Pancreas (tissue), 10 donors: ENCODE measurements at regions not wholly inside any gene's neighbourhood (a gene's known extent, or its start where the extent isn't known, plus 50 kb on each side); places are given as distances from the start of the nearest gene placed in this dataset.

Experiments used
- ATAC-seq, 4 donors: fragments of 200-7000 bp; cut with Tn5 transposase; one replicate each; pipeline versions ENCODE4 v1.8.0 to v1.9.1; 2020; ENCODE audit warnings: mild to moderate bottlenecking in 4 of 4, moderate library complexity in 4 of 4
- DNase-seq, 6 donors: peaks; one replicate each; pipeline ENCODE4 v3.0.0-alpha.2; 2020
- FAIRE-seq: peaks from 2 replicates; lab custom pipeline; 2012; peaks lifted over from hg19 to GRCh38; lab: Jason Lieb, UNC
- H3K27ac ChIP-seq, 4 donors: fragments of 200-600 bp; sonication (generic); 1 replicate in 3 of 4; 2 replicates in 1 of 4; pipeline versions ENCODE4 v1.5.0 to v1.8.0; 2020
- H3K27me3 ChIP-seq, 4 donors: fragments of 200-600 bp; one replicate each; pipeline ENCODE4 v1.8.0; 2021
- H3K36me3 ChIP-seq, 3 donors: fragments of 200-600 bp; sonication (generic) in 1 of 3; one replicate each; pipeline versions ENCODE4 v1.5.0 to v1.8.0; 2020 to 2021
- H3K4me1 ChIP-seq, 3 donors: fragments of 200-600 bp; one replicate each; pipeline ENCODE4 v1.8.0; 2021
- H3K4me3 ChIP-seq, 4 donors: fragments of 200-600 bp; sonication (generic) in 2 of 4; one replicate each; pipeline versions ENCODE4 v1.5.0 to v1.8.0; 2020 to 2021
- H3K9me3 ChIP-seq, 4 donors: fragments of 200-600 bp; one replicate each; pipeline ENCODE4 v1.8.0; 2021
- WGBS, 2 donors: extraction: QIAGEN DNeasy Blood & Tissue Kit; methylation state at CpG; one replicate each; pipeline ENCODE4 v1.1.7; 2013; 5-methylcytosine and 5-hydroxymethylcytosine counted together
- intact Hi-C, 3 donors: fragments of 100-400 bp; cut with DNase I; formaldehyde crosslinking; loops; one replicate each; pipeline versions ENCODE4 v1.11.1 to v1.14.2; 2022
- TF ChIP-seq, protein P1 (sequence below), 4 donors: fragments of 200-600 bp; sonication (generic) in 3 of 4; IDR thresholded peaks; one replicate each; pipeline versions ENCODE4 v1.5.0 to v1.8.0; 2021; ENCODE audit warnings: antibody characterized with exemption in 4 of 4
- donor health status: healthy with polysubstance abuse.
- donor health status: DM: no; HTN: no; CAD: no; lungs with moderate emphysema.
- donor health status: DM: no; HTN: no; CAD: no.
- donor health status: control.
- donor health status: control.
- donor health status: Bipolar disorder and iron deficiency.
- donor health status: DM: yes; HTN: yes; CAD: no.
- donor health status: DM: no; HTN: no; CAD: no.
- donor health status: DM: no; HTN: no; CAD: no.
- donor health status: DM: yes; HTN: yes; CAD: no.

DNA sequence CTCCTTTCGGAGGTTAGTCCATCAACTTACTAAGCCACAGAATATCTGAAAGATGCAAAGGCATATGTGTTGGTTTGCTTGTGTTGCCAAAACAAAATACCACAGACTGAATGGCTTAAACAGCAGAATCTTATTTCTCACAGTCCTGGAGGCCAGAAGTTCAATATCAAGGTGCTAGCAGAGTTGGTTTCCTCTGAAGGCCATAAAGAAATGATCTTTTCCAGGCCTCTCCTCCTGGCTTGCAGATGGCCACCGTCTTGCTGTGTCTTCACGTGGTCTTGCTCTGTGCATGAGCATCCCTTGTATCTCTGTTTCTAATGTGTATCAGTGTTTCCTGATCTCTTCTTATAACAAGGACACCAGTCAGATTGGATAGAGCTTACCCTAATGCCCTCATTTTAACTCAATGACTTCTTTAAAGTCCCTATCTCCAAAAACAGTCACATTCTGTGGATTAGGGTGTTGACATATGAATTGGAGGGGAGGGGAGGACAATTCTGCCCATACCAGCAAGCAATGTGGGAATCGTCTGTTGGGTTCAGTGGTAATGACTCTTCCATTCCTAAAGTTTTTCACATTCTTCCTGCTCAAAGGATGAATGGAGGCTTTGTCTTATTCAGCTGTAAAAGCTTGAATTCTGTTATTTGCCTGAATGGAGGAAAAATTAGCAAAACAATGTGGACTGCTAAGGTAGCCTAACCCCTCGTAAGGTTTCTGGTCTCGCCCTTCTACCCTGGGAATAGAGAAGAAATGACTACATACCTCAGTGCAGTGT is 715.7 kb downstream of the DIAPH3 start:
- no peak for ATAC-seq
- H3K9me3 ChIP-seq = no peaks in the 10 kb centered on the region

DNA sequence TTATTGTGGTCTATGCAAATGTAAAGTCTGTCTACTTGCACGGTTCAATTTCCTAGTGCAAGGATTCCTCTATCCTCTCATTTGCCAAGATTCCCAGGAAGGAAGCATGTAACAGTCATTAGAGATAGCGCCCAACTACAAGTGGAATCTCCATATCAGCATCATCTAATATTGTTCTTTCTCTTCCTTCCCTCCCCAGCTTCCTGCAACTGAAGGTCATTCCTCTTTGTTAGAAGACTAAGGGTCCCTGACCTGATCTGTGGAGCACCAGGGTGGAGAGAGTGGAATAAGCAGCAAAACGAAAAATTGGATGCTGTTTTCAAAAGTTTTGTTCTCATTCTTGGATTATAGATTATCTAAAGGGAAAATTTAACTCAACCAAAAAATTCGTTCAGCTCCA is 714.0 kb downstream of the DIAPH3 start:
- 75 to 81% methylated on average over 4 of the region's 4 CpGs for WGBS, 2 donors
- H3K9me3 ChIP-seq = no peaks in the 10 kb centered on the region
- intact Hi-C loops = no loop called here
- DNase-seq (no peak), ATAC-seq (no peak), FAIRE-seq (no peak)
- no peaks in the 10 kb centered on the region for H3K27me3 ChIP-seq
- H3K4me1 ChIP-seq = peaks cover 0 to 3% (median 0%) of the 10 kb centered on the region in 3 donors
- no peak overlapping the region for H3K27ac ChIP-seq
- H3K36me3 ChIP-seq = no peaks in the 10 kb centered on the region
- H3K4me3 ChIP-seq = no peak overlapping the region
- TF ChIP-seq, protein P1, sequence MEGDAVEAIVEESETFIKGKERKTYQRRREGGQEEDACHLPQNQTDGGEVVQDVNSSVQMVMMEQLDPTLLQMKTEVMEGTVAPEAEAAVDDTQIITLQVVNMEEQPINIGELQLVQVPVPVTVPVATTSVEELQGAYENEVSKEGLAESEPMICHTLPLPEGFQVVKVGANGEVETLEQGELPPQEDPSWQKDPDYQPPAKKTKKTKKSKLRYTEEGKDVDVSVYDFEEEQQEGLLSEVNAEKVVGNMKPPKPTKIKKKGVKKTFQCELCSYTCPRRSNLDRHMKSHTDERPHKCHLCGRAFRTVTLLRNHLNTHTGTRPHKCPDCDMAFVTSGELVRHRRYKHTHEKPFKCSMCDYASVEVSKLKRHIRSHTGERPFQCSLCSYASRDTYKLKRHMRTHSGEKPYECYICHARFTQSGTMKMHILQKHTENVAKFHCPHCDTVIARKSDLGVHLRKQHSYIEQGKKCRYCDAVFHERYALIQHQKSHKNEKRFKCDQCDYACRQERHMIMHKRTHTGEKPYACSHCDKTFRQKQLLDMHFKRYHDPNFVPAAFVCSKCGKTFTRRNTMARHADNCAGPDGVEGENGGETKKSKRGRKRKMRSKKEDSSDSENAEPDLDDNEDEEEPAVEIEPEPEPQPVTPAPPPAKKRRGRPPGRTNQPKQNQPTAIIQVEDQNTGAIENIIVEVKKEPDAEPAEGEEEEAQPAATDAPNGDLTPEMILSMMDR (IDR thresholded peaks at IDR 0.05) = no peak

More for the DNA sequence above, 715.7 kb downstream of the DIAPH3 start:
- WGBS, 2 donors = 83 to 86% methylated on average over 6 of the region's 6 CpGs
- intact Hi-C loops = no loop called here
- TF ChIP-seq, protein P1 (IDR thresholded peaks at IDR 0.05) = no peak
- FAIRE-seq (no peak), DNase-seq (no peak)
- no peaks in the 10 kb centered on the region for H3K36me3 ChIP-seq
- H3K4me3 ChIP-seq = no peak overlapping the region
- H3K27ac ChIP-seq = no peak overlapping the region
- H3K27me3 ChIP-seq = no peaks in the 10 kb centered on the region
- H3K4me1 ChIP-seq = peaks cover 0 to 5% (median 0%) of the 10 kb centered on the region in 3 donors

DNA sequence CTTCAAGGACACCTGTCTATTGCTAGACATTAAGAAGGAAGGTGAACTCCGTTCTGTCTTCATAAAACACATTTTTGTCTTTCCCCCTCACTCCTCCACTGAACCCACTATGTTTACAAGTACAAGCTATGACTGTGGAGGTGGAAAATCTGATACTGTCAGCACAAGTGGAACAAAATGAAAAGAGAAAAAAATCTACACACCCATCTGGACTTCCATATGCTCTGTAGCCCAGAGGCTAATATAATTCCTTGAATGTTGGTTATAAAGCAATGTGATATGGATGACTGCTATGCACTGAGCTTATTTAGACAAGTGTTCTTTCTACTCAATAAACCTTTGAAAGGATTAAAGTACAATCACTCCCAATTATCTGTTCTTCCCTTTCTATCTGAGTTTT is 713.5 kb downstream of the DIAPH3 start:
- H3K27me3 ChIP-seq = no peaks in the 10 kb centered on the region
- no peak overlapping the region for H3K4me3 ChIP-seq
- no peak overlapping the region for H3K27ac ChIP-seq
- no peaks in the 10 kb centered on the region for H3K9me3 ChIP-seq
- DNase-seq (no peak), ATAC-seq (no peak), FAIRE-seq (no peak)
- H3K4me1 ChIP-seq = no peaks in the 10 kb centered on the region
- WGBS, 2 donors = 79 to 89% methylated on average over 1 of the region's 1 CpG
- H3K36me3 ChIP-seq = no peaks in the 10 kb centered on the region
- intact Hi-C loops = no loop called here
- TF ChIP-seq, protein P1 (IDR thresholded peaks at IDR 0.05) = no peak

DNA sequence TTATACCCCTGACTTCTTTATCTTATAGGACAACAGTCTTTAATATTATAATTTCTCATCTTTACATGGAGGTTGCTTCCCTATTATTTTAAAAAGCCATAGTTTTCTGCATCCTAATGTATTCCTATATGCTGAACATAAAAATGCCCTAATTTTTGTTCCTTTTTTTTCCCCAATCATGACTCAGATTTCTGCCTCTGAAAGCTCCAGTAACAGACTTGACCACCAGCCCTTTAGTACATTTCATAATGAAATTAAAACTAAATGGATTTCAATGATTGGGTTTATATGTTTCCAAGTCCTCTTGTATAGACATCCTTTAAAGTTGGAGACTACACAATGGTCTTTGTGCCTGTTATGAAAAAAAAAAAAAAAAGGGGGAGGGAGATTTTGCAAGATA is 712.5 kb downstream of the DIAPH3 start:
- H3K36me3 ChIP-seq = no peaks in the 10 kb centered on the region
- TF ChIP-seq, protein P1 (IDR thresholded peaks at IDR 0.05) = no peak
- DNase-seq (no peak), FAIRE-seq (no peak), ATAC-seq (no peak)
- intact Hi-C loops = no loop called here
- H3K9me3 ChIP-seq = no peaks in the 10 kb centered on the region
- H3K27ac ChIP-seq = no peak overlapping the region
- H3K4me3 ChIP-seq = no peak overlapping the region
- H3K27me3 ChIP-seq = no peaks in the 10 kb centered on the region
- H3K4me1 ChIP-seq = no peaks in the 10 kb centered on the region

DNA sequence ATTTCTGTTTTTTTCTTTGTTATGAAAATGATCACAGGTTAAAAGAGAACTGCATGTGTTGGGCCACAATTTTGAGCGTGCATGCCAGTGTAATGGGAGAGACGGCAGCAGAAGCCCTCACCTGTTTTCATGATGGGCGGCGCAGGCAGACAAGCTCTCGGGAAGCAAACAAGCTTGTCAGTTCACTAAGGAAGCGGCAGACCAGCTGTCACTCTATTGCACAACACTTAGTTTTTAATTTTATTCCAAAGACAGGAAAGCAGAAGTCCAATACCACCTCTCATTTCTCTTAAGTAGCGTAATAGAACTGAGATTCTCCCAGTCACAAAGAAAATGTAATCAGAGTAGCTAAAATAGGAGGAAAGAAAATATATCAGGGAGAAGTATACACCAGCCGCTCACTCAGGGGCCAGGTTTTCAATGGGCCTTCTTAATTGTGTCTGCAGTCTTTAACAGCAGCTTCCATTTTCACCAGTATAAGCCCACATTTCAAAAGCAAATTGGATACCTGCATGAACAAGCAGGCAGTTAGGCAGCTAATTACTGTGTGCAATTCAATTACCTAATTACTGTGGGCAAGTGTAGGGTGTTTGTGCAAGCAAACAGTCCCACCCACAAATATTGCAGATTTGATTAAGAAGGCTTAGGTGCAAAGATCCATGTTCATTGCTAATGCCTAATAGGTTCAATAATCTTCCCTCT is 711.4 kb downstream of the DIAPH3 start:
- Histone ChIP-seq H3K4me1 (no peaks in the 10 kb centered on the region), H3K4me3 (no peak overlapping the region), H3K27me3 (no peaks in the 10 kb centered on the region), H3K9me3 (no peaks in the 10 kb centered on the region), H3K27ac (no peak overlapping the region), H3K36me3 (no peaks in the 10 kb centered on the region)
- 86 to 90% methylated on average over 8 of the region's 8 CpGs for WGBS, 2 donors
- intact Hi-C loops = no loop called here
- FAIRE-seq (no peak), ATAC-seq (peak in 3 of 4 donors; percentile 40 to 68 (median 62)), DNase-seq (peak in 1 of 6 donors; percentile 20)
- TF ChIP-seq, protein P1 (IDR thresholded peaks at IDR 0.05) = no peak
